A673 (cell line): ENCODE measurements at regions not wholly inside any gene's neighbourhood (a gene's known extent, or its start where the extent isn't known, plus 50 kb on each side); places are given as distances from the start of the nearest gene placed in this dataset.

Source experiments
- EZH2 ChIP-seq: fragments of 200-600 bp; sonication (generic); IDR thresholded peaks from 2 replicates; pipeline ENCODE4 v1.6.1; 2017; ENCODE audit warnings: borderline replicate concordance, low read depth, mild to moderate bottlenecking, mixed read lengths, antibody characterized with exemption, low read length; ENCODE audit not compliant: poor library complexity, severe bottlenecking
- TF ChIP-seq, protein P1 (sequence below): fragments of 300-800, 200-600 bp; sonication (generic); conservative IDR thresholded peaks from 2 replicates; pipeline ENCODE4 v1.5.1; 2017; ENCODE audit warnings: low read depth, mild to moderate bottlenecking, antibody characterized with exemption, low read length, moderate library complexity, mixed read lengths

DNA sequence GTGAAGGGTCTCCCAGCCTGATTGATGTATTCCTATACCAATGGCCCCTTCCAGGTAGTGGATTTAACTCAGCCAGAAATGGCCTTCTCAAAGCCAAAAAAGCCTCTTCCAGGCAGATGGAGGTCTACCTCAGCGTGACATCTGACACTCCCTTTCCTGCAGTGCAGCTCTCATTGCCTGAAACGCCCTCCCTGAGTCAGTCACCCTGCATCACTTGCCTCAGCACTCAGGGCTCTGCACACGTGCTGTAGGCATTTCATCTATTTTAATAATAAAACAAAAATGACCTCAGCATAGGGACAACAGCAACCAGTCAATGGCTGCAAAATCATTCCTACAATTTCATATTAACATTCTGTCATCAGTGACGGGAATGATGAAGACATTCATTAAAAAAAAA, 64.4 kb upstream of the GJA5 start:
- TF ChIP-seq, protein P1, sequence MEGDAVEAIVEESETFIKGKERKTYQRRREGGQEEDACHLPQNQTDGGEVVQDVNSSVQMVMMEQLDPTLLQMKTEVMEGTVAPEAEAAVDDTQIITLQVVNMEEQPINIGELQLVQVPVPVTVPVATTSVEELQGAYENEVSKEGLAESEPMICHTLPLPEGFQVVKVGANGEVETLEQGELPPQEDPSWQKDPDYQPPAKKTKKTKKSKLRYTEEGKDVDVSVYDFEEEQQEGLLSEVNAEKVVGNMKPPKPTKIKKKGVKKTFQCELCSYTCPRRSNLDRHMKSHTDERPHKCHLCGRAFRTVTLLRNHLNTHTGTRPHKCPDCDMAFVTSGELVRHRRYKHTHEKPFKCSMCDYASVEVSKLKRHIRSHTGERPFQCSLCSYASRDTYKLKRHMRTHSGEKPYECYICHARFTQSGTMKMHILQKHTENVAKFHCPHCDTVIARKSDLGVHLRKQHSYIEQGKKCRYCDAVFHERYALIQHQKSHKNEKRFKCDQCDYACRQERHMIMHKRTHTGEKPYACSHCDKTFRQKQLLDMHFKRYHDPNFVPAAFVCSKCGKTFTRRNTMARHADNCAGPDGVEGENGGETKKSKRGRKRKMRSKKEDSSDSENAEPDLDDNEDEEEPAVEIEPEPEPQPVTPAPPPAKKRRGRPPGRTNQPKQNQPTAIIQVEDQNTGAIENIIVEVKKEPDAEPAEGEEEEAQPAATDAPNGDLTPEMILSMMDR, result no peak
- no peak for TF ChIP-seq EZH2
